ENCODE measurements at regions not wholly inside any gene's neighbourhood (a gene's known extent, or its start where the extent isn't known, plus 50 kb on each side); places are given as distances from the start of the nearest gene placed in this dataset.

DNA sequence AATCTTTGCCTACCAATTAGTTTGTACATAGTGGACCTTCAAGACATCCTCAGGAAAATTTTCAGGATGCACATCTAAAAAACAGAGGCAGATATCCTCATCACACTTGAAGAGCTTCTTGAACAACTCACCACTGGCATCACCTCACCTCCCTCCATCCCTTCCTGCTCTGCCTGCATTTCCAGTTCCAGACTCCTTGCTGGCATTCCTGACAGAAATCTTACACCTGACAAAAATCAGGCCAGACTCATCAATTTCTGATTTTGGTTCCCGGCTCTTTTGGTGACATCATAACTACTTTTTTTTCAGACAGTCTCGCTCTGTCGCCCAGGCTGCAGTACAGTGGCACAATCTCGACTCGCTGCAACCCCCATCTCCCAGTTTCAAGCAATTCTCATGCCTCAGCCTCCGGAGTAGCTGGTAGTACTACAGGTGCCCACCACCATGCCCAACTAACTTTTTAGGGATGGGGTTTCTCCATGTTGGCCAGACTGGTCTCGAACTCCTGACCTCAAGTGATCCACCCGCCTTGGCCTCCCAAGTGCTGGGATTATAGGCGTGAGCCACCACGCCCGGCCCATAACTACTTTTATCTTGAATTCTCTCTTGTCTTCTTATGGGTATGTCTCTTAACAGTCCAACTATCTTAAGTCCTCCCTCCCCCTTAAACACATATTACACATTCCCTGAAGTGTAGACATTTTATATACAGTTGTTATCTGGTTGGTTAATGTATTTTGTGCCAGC lies 216.6 kb upstream of the IL12A start:
- DNase-seq = no peak

DNA sequence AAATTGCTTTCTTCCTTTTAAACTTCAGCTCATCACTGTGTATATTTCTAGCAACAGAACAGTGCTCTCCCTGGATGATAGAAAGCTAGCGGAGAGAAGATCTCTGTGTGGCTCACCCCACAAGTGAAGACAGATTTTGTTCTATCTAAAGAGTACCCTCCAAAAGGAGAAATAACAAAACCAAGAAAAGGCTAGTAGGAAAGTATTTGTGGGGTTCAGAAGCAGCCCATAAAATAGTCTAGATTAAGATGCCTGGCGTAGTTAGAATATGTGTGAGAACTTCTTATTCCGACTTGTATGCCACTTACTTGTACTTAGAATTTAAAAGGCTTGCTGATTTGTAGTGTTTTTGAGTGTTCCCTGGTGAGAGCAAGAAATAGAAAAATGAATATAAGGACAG lies 214.9 kb upstream of the IL12A start:
- no peak for DNase-seq

DNA sequence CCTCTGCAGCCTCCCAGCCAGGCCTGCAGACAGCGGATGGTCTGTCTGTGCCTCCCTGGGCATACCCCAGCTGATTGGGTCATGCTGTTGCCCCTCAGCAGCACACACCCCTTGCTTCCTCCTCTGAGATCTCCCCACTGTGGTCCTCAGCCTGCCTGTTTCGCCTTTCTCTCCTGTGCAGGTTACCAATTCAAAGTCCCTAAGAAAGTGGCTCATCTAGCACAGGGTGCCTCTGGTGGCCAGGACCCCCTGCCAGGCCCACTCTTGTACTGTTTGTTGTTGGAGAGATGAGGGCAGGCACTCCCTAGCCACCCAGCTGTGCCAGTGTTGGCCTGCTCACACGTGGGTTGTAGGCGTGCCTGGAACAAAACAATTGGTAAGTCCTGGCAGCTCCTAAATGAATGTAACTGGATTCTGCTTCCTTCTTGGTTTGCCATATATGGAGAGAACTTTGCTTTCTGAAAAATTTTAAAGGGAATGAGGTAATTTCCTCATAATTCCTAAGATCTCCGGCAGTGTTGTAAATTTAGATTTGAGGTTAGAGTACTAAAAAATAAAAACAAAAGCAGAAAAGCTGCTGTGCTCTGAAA lies 213.2 kb upstream of the IL12A start:
- DNase-seq = peak; percentile 16 to 56 (median 46)

DNA sequence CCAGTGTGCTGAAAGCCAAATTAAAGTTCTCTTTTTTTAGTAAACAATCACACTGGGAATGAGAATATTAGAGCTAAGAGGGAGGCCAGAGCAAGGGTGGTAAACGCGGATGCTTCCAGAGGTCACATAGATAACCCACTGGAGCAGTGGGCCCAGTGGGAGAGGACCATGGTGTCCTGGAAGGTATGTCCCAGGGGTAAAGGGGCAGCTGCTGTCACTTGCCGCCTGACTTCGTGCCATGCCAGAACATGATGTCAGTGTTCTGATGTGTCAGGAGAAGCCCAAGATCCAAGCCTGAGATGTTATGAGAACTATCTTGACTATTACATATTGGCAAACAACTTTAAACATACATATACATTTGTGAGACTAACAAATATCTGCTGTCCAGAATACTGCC lies 211.9 kb upstream of the IL12A start:
- no peak for DNase-seq

DNA sequence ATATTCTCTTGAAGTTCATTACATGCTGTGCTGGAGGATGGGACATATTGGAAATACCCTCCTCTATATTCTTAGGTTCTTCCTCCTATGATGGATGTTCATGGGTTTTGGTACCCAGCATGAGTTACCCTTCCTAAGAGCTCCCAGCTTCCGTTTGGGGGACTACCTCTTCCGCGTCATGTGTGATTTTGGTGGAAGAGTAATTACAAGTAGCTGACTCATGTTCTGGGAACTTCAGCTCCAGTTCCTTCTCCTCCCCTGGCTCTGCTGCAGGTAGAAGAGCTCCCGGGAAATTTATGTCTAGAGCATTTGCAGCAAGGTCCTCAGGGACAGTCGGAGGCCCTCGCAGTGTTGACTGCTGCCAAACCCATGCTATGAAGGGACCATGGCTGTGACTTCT lies 208.8 kb upstream of the IL12A start:
- no peak for DNase-seq

DNA sequence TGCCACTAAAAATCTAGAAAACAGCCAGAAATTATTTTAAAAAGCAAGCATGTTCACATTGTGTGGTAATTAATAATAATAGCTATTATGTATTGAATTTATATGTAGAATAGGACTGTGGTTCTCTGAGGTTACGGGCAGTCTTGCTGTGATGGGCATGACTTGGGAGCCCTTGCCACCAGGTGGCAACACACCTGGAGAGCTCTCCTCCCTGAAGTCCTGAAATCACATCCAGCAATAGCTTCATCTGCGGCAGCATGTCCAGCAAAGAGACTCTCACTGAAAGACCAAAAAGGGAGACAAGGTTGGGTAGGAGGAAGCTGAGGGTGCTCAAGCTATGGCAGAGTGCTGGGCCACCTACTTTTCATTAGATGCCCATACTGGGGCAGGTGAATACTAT lies 206.8 kb upstream of the IL12A start:
- no peak for DNase-seq

DNA sequence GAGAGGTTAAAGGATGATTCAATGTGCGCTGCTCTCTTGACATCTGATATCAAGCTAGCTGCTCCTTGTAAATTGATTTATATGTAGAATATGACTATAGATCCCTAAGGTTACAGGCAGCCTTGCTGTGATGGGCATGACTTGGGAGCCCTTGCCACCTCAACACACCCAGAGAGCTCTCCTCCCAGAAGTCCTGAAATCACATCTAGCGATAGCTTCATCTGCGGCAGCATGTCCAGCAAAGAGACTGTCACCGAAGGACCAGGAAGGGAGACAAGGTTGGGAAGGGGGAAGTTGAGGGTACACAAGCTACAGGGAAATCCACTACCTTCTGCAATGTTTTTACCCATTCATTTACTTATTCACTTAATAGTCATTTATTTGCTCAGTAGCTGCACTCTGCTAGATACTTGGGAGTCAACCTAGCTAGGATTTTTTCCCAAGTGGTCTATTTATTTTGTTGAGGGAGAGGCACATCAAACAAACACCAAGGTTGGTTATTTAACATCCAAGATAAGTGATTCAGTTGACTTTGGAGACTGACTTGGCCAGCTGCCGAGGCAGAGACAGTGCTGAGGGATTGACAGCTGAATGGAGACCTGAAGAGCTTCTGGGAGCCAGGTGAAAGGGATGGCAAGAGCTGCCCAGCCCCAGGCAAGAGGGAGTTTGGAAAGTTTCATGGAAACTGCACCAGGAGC lies 205.8 kb upstream of the IL12A start:
- no peak for DNase-seq

DNA sequence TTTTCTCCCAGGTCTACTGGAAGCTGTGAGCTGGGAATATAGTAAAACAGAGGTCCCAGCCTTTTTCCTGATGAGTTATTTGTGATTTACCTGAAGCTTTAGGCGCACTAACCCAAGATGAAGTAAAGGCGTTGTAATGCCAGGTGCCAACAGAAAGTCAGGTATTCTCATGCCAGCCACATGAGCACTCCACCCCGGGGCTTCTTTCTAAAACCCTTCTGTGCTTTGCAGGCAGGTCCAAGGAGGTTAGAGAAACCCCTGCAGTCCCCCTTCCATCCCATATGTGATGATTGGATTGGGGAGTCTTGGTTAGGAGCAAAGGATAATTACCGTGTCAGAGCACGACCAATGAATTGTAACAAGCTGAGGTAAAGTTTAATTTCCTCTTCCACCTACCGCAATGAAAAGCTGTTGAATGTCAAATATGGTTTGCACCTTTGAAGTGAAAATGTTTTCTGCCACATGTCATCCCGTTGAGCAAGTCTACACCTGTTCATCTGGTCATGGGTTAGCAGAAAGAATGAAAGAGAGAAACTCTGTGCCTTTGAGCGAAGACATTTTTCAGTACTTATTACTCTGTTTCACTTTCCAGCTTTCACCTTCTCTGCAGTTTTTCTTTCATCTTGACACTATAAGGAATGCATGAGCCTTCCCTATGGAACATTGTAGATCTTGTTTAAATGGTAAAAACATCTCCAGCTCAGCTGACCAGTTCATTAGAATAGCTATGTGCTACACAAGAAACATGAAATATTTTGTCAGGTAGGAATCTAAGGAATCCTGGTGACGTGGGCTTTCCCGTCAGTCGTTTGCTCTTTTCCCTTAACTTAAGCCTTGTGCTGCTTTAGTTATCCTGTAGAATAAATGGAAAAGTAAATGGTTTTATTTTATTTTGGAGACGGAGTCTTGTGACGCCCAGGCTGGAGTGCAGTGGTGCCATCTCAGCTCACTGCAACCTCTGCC lies 204.6 kb upstream of the IL12A start:
- DNase-seq = no peak

DNA sequence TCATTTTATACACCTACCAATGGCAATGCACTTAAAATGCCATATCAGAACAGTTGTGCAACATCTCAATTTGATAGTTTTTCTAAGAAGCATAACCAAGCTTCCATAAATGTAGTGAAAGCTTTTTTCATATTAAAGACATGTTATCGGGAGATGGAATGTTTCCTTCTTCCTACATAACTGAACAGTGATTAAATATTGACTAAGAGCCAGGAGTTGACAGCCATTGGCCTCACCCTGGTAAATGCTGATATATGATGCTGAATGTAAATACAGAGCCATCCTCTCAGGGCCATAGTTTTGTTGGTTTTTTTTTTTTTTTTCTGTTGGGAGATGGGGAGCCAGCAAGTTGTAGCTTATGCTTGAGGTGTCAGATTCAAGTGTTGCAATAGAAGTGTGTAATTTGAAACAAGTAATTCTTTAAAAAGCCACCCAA lies 203.3 kb upstream of the IL12A start:
- no peak for DNase-seq

DNA sequence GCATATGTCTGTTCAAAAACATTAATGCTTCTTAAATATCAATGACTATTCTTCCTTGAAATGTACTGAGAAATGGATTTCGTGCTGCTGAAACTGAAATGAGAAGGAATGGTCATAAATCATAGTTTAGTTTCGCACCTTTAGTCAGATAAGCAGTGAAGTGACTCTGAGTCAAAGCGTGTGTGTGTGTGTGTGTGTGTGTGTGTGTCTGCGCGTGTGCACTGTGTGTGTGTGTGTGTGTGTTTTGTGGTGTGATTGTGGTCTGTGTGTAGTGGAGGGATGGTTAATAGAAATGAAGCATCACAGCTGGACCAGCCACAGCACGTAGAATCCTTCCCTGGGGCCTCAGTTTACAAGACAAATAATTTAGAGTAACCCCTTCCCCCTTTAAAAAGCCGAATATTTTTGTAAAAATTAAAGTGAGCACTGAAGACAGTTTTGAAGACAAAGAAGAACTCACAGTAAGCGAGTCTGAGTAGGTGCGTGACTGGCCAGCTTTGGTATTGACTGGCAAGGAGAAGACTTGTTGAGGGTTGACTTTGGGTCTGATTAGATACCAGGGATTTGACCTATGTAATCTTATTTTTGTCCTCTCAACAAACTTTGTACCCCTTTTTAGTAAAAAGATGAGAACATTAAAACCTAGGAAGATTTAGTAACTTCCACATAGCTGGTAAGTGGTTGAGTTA lies 202.0 kb upstream of the IL12A start:
- no peak for DNase-seq

DNA sequence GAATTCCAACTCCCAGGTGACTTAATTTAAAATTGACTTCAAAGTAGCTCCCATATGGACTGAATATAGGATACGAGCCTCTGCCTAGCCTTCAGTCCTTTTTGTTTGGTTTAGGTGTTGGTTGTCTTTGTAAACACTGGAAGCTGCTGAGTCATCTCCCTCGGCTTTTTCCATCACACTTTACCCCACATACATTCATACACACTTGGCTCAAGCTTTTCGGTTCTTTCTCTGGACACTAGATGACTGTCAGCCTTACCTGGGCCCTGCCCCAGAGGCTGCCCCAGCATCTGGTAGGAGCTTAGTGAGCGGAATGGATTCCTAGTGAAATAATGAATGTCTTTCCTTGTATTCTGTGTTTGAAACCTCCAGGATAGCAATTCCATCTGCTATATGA lies 201.5 kb upstream of the IL12A start:
- DNase-seq = no peak

DNA sequence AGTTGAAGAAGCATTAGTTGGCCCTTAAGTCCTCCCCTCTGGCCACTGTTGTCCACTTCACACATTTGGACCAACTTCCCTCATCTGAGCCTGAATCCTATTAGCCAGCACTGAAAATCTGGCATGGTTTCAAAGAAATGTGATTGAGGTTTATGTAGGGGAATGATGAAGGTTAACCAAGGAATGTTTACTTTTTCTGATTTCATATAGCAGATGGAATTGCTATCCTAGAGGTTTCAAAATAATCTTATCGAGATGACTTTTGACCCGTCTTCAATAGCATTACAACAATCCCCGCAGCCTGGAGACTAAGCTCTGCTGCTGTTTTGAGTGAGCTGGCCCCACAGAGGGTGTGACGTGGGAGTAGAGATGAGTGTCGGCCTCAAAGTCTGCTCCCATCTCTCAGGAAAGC lies 200.8 kb upstream of the IL12A start:
- DNase-seq = no peak

DNA sequence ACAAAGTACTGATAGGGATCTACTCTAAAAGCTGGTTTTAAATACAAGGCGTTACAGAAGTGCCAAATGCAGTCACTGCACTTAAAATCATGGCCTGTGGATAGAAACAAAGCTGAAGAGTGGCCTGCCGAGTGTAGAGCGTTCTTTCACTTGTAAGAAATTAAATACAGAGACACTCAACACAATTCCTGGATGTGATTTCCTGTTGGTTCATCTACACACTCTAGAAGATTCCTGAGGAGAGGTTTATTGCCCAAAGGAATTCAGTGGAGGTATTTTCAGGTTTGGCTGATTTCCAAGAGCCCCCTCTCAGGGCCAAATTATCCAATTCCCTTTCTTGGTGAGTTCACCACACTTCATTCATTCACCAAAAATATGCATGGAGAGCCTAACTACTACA lies 200.3 kb upstream of the IL12A start:
- no peak for DNase-seq

DNA sequence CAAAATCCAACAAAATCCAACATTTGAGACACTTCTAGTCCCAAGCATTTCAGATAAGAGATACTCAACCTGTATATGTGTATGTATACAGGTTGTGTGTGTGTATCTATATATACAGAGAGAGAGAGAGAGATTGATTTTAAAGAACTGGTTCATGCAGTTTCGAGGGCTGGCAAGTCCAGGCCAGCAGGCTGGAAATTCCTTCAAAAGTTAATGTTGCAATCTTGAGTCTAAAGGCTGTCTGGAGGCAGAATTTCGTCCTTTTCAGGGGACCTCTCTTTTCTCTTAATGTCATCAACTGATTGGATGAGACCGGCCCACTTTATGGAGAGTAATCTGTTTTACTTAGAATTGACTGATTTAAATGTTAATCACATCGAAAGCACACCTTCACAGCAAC lies 199.6 kb upstream of the IL12A start:
- DNase-seq = no peak

DNA sequence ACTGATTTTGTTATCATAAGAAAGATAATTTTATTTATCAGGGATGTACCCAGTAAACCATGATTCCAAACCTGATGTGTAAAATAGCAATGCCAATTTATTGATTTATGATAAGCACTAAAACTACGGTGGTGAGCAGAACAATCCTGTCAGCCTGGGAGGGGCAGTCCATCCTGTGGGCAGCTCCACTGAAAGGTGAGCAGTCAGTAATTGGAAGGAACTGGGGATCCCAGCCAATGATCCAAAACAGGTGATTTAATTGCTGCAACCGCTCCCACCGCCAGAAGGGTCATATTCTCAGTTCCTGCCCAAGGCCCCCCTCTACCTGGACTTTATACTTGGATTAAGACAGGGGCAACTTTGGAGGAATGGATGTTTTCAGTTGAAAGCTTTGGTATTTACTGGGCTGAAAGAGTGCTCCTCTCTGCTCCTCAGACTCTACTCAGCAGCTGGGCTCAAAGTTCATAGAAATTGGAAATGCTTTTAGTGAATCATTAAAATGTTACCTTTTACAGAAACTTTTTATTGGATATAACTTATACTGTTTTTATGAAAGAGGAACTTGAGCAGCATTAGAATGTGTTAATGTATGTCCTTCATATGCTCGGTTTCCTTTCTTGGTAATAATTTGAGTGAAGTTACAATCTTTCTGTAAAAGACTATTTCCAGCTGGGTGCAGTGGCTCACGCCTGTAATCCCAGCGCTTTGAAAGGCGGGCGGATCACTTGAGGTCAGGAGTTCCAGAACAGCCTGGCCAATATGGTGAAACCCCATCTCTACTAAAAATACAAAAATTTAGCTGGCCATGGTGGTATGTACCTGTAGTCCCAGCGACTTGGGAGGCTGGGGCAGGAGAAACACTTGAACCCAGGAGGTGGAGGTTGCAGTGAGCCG lies 198.6 kb upstream of the IL12A start:
- no peak for DNase-seq

DNA sequence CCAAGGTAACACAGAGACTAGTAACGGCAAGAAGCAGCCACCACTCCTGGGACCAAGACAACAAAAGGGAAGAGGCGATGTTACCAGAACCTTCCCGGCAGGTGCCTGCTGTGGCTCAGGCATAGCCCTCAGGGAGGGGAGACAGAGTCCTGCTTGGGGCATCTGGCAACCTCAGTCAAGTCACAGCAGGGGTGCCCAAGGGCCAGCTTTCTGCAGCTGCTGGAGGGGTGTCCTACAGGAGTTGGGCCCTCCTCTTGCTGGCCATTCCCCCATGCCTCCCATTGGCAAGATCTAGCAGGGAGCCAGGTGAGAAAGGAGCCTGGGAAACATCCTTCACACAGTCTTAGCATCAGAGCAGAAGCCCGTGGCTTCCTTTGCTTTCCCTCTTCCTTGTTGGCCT lies 197.3 kb upstream of the IL12A start:
- no peak for DNase-seq

DNA sequence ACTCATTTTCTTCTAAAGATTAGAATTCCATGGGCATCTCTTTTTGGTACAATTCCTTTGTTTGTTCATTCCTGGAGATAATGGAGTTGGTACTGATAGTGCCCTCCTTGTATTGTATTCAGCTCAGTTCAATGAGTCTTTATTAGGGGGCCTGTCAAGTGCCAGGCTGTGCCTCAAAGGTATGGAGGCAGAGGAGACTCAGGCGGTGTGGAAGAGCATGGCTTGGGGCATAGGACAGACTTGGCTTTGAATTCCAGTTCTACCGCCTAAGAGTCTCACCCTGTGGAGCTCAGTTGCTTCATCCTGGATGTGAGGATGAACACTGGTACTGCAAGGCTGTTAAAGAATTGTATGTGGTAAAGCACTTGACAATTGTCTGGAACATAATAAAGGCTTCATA lies 196.6 kb upstream of the IL12A start:
- DNase-seq = no peak

DNA sequence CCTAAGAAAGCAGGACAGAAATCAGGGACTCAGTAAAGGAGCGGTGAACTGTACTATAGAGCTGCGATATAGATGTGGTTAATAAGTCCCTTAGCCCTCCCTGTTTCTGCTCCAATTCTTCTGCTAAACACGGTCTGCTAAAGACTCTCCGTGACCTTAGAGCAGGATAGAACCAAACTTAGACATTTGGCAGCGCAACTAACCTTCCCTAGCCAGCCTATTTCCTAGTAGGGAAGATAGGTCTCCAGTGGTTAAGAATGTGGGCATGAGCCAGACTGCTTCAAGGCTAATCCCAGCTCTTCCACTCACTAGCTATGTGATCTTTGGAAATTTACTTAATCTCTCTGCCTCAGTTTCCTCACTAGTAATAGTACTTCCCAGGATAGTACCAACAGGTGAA lies 193.6 kb upstream of the IL12A start:
- DNase-seq = no peak

DNA sequence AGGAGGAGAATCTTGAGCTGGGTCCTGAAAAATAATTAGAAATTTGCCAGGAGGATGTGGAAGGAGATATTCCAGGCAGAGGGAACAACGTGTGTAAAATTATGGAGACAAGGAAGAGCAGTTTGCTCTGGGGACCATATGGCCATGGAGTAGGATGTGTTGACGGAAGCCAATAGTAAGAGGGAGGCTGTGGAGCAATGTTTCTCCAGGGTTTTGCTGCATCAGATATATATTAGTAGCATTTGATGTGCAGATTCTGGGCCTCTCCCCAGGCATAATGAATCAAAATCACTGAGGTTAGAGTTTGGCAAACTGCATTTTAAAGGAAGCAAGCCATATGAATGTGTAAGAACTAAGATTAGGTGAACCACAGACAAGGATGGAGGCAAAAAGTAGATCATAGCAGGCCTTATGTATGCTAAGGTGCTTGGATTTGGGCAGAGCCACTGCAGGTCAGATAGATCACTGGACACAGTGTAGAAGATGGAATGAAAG lies 192.9 kb upstream of the IL12A start:
- no peak for DNase-seq

DNA sequence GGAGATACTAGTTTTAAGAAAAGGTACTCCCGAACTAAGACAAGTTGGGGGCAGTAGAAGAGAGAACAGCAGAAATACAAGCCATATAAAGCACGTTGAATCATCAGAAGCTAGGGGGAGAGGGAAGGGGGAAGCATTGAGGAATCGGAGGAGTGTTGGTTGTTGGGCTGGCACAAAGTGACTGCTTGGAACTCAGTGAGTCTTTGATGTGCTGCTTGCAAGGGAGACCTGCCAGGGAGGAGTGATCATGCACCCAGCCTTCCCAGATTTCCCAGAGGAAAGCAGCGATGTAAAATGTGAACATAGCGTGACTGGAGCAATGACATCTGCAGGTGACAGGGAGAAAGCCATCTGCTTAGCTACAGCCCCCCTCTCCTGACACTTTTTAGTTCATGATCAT lies 192.4 kb upstream of the IL12A start:
- no peak for DNase-seq

DNA sequence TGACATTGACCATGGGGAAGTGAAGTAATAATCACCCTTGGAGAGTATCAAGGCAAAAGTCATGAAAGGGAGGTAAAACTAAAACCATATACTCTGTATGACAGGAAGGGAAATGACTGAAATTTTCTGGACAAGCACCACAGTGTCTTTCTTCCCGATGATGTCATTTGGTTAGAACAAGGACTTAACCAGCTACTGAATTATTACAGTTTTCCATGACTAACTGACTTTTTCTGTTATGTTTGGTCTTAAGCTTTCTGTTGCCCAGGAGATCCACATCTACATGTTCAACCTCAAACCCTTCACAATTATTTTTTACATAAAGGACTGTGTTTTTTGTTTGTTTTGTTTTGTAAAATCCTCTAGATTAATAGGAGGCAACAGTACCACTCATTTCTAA lies 191.9 kb upstream of the IL12A start:
- no peak for DNase-seq
